ENCODE measurements at regions not wholly inside any gene's neighbourhood (a gene's known extent, or its start where the extent isn't known, plus 50 kb on each side); places are given as distances from the start of the nearest gene placed in this dataset.

DNA sequence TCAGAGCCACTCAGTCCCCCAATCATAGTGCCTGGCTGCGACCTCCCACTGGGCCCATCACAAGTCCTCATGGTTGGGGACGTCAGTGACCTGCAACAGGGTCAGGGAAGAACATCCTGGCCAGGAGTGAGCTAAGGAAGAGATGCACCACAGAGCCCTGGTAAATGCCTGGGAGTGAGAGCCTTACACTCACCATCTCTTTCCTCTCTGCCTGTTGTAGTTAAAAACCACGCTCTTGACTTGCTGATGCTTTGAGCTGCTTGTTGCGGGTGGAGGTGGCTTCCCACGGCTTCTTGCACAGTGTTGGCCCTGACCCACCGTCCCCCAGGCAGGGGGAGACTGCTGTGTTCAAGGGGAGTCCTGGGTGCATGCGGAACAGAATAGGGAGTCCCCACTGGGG is 91.1 kb upstream of the RGMA start:
- no peaks in the 10 kb centered on the region for H3K27me3 ChIP-seq (ENCODE audit: control insufficient read depth, insufficient read depth, low read length)
- H3K4me1 ChIP-seq (ENCODE audit: control insufficient read depth, insufficient read depth, low read length), result no peaks in the 10 kb centered on the region
- no peak overlapping the region for H3K4me3 ChIP-seq (ENCODE audit: low read length)
- no peak overlapping the region for H3K4me2 ChIP-seq (ENCODE audit: low read length)
- no peaks in the 10 kb centered on the region for H3K9me3 ChIP-seq (replicated peaks; ENCODE audit: low read length)
- H3K36me3 ChIP-seq (ENCODE audit: insufficient read depth, low read length), result no peaks in the 10 kb centered on the region
- H3K9ac ChIP-seq (ENCODE audit: low read depth, low read length), result no peak overlapping the region

GRCh38 chr15:93179700-93180102 is 90.7 kb upstream of the RGMA start:
- Histone ChIP-seq H3K27me3 (ENCODE audit: control insufficient read depth, insufficient read depth, low read length) (no peaks in the 10 kb centered on the region), H3K9me3 (replicated peaks; ENCODE audit: low read length) (no peaks in the 10 kb centered on the region), H3K9ac (ENCODE audit: low read depth, low read length) (no peak overlapping the region), H3K4me3 (ENCODE audit: low read length) (no peak overlapping the region), H3K36me3 (ENCODE audit: insufficient read depth, low read length) (no peaks in the 10 kb centered on the region), H3K4me2 (ENCODE audit: low read length) (no peak overlapping the region), H3K4me1 (ENCODE audit: control insufficient read depth, insufficient read depth, low read length) (no peaks in the 10 kb centered on the region)

GRCh38 chr15:93179072-93179471 is 90.1 kb upstream of the RGMA start:
- Histone ChIP-seq H3K9me3 (replicated peaks; ENCODE audit: low read length) (no peaks in the 10 kb centered on the region), H3K4me1 (ENCODE audit: control insufficient read depth, insufficient read depth, low read length) (no peaks in the 10 kb centered on the region), H3K9ac (ENCODE audit: low read depth, low read length) (no peak overlapping the region), H3K27me3 (ENCODE audit: control insufficient read depth, insufficient read depth, low read length) (no peaks in the 10 kb centered on the region), H3K4me2 (ENCODE audit: low read length) (no peak overlapping the region), H3K36me3 (ENCODE audit: insufficient read depth, low read length) (no peaks in the 10 kb centered on the region), H3K4me3 (ENCODE audit: low read length) (no peak overlapping the region)

- Histone ChIP-seq H3K4me3 (ENCODE audit: low read length) (no peak overlapping the region), H3K4me1 (ENCODE audit: control insufficient read depth, insufficient read depth, low read length) (no peaks in the 10 kb centered on the region), H3K9me3 (replicated peaks; ENCODE audit: low read length) (no peaks in the 10 kb centered on the region), H3K9ac (ENCODE audit: low read depth, low read length) (no peak overlapping the region), H3K36me3 (ENCODE audit: insufficient read depth, low read length) (no peaks in the 10 kb centered on the region), H3K27me3 (ENCODE audit: control insufficient read depth, insufficient read depth, low read length) (no peaks in the 10 kb centered on the region), H3K4me2 (ENCODE audit: low read length) (no peak overlapping the region)
These were observed 89.4 kb upstream of the RGMA start for GRCh38 chr15:93178371-93178770.

- Histone ChIP-seq H3K9me3 (replicated peaks; ENCODE audit: low read length) (no peaks in the 10 kb centered on the region), H3K4me2 (ENCODE audit: low read length) (no peak overlapping the region), H3K36me3 (ENCODE audit: insufficient read depth, low read length) (no peaks in the 10 kb centered on the region), H3K9ac (ENCODE audit: low read depth, low read length) (no peak overlapping the region), H3K4me1 (ENCODE audit: control insufficient read depth, insufficient read depth, low read length) (no peaks in the 10 kb centered on the region), H3K27me3 (ENCODE audit: control insufficient read depth, insufficient read depth, low read length) (no peaks in the 10 kb centered on the region), H3K4me3 (ENCODE audit: low read length) (no peak overlapping the region)
These were observed 87.1 kb upstream of the RGMA start for GRCh38 chr15:93176065-93176464.

DNA sequence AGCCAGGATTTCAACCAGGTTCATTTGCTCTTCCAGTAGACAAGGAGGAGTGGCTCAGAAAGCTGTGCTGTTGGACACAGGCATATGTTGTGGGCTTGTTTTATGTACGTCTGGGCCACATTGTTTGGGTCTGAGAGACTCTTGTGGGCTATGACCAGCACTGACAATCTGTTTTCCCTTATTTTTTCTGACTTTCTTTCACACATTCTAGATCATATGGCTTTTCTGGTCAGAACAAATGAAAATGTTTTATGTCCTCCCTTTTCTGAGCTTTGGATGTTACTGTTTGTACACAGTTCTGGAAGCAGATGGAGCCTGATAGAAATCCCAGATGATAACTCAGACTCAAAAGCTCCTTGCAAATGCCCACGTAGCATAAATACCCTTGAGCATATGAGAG is 85.8 kb upstream of the RGMA start:
- H3K36me3 ChIP-seq (ENCODE audit: insufficient read depth, low read length), result no peaks in the 10 kb centered on the region
- no peak overlapping the region for H3K9ac ChIP-seq (ENCODE audit: low read depth, low read length)
- H3K4me2 ChIP-seq (ENCODE audit: low read length), result no peak overlapping the region
- no peaks in the 10 kb centered on the region for H3K9me3 ChIP-seq (replicated peaks; ENCODE audit: low read length)
- no peaks in the 10 kb centered on the region for H3K4me1 ChIP-seq (ENCODE audit: control insufficient read depth, insufficient read depth, low read length)
- H3K27me3 ChIP-seq (ENCODE audit: control insufficient read depth, insufficient read depth, low read length), result no peaks in the 10 kb centered on the region
- H3K4me3 ChIP-seq (ENCODE audit: low read length), result no peak overlapping the region

DNA sequence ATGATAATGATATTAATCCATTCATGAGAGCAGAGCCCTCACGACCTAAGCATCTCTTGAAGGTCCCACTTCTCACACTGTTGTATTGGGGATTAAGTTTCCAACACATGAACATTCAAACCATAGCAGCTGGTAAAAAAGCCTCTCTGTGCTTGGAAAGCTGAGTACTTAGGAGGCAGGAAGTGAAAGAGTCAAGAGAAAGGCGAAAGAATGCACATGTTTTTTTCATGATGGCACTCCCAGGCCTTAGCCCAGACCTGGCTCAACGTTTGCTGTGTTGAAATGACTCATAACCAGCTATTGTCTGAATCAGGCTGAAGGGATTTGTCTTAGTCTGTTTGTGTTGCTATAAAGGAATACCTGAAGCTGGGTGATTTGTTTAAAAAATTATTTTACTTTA is 84.4 kb upstream of the RGMA start:
- H3K4me2 ChIP-seq (ENCODE audit: low read length), result no peak overlapping the region
- H3K4me3 ChIP-seq (ENCODE audit: low read length), result no peak overlapping the region
- H3K9me3 ChIP-seq (replicated peaks; ENCODE audit: low read length), result no peaks in the 10 kb centered on the region
- H3K4me1 ChIP-seq (ENCODE audit: control insufficient read depth, insufficient read depth, low read length), result no peaks in the 10 kb centered on the region
- H3K36me3 ChIP-seq (ENCODE audit: insufficient read depth, low read length), result no peaks in the 10 kb centered on the region
- no peak overlapping the region for H3K9ac ChIP-seq (ENCODE audit: low read depth, low read length)
- H3K27me3 ChIP-seq (ENCODE audit: control insufficient read depth, insufficient read depth, low read length), result no peaks in the 10 kb centered on the region

GRCh38 chr15:93171476-93171875 is 82.5 kb upstream of the RGMA start:
- H3K4me3 ChIP-seq (ENCODE audit: low read length), result no peak overlapping the region
- H3K9me3 ChIP-seq (replicated peaks; ENCODE audit: low read length), result no peaks in the 10 kb centered on the region
- no peaks in the 10 kb centered on the region for H3K36me3 ChIP-seq (ENCODE audit: insufficient read depth, low read length)
- no peaks in the 10 kb centered on the region for H3K4me1 ChIP-seq (ENCODE audit: control insufficient read depth, insufficient read depth, low read length)
- H3K4me2 ChIP-seq (ENCODE audit: low read length), result no peak overlapping the region
- H3K27me3 ChIP-seq (ENCODE audit: control insufficient read depth, insufficient read depth, low read length), result no peaks in the 10 kb centered on the region
- H3K9ac ChIP-seq (ENCODE audit: low read depth, low read length), result no peak overlapping the region

GRCh38 chr15:93170329-93170728 is 81.3 kb upstream of the RGMA start:
- Histone ChIP-seq H3K4me1 (ENCODE audit: control insufficient read depth, insufficient read depth, low read length) (no peaks in the 10 kb centered on the region), H3K27me3 (ENCODE audit: control insufficient read depth, insufficient read depth, low read length) (no peaks in the 10 kb centered on the region), H3K36me3 (ENCODE audit: insufficient read depth, low read length) (no peaks in the 10 kb centered on the region), H3K9me3 (replicated peaks; ENCODE audit: low read length) (no peaks in the 10 kb centered on the region), H3K9ac (ENCODE audit: low read depth, low read length) (no peak overlapping the region), H3K4me3 (ENCODE audit: low read length) (no peak overlapping the region), H3K4me2 (ENCODE audit: low read length) (no peak overlapping the region)

- H3K9ac ChIP-seq (ENCODE audit: low read depth, low read length), result no peak overlapping the region
- no peak overlapping the region for H3K4me3 ChIP-seq (ENCODE audit: low read length)
- no peaks in the 10 kb centered on the region for H3K9me3 ChIP-seq (replicated peaks; ENCODE audit: low read length)
- no peaks in the 10 kb centered on the region for H3K4me1 ChIP-seq (ENCODE audit: control insufficient read depth, insufficient read depth, low read length)
- no peak overlapping the region for H3K4me2 ChIP-seq (ENCODE audit: low read length)
- H3K27me3 ChIP-seq (ENCODE audit: control insufficient read depth, insufficient read depth, low read length), result no peaks in the 10 kb centered on the region
- H3K36me3 ChIP-seq (ENCODE audit: insufficient read depth, low read length), result no peaks in the 10 kb centered on the region
These were observed 79.9 kb upstream of the RGMA start for GRCh38 chr15:93168910-93169309.

- Histone ChIP-seq H3K4me2 (ENCODE audit: low read length) (no peak overlapping the region), H3K4me1 (ENCODE audit: control insufficient read depth, insufficient read depth, low read length) (no peaks in the 10 kb centered on the region), H3K9ac (ENCODE audit: low read depth, low read length) (no peak overlapping the region), H3K4me3 (ENCODE audit: low read length) (no peak overlapping the region), H3K27me3 (ENCODE audit: control insufficient read depth, insufficient read depth, low read length) (no peaks in the 10 kb centered on the region), H3K9me3 (replicated peaks; ENCODE audit: low read length) (no peaks in the 10 kb centered on the region), H3K36me3 (ENCODE audit: insufficient read depth, low read length) (no peaks in the 10 kb centered on the region)
These were observed 78.3 kb upstream of the RGMA start for GRCh38 chr15:93167291-93167690.

DNA sequence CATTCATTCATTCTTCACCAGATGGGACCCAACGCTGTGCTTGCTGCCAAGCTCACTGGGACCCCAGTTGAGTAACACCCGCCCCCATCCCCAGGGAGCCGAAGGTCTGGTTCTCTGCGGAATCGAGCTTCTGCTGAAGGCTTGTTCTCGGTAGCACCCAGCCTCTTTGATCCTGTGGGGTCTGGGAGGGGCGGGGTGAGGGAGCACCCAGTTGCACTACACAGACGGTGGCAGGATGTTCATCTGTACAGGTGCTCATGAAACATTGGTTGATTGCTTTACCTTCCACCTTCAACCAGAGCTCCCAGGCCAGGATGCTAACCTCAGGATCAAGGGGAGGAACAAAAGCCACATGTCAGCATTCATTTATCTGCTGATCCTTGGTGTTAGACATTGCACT is 77.7 kb upstream of the RGMA start:
- no peaks in the 10 kb centered on the region for H3K9me3 ChIP-seq (replicated peaks; ENCODE audit: low read length)
- no peaks in the 10 kb centered on the region for H3K36me3 ChIP-seq (ENCODE audit: insufficient read depth, low read length)
- H3K4me3 ChIP-seq (ENCODE audit: low read length), result no peak overlapping the region
- no peak overlapping the region for H3K9ac ChIP-seq (ENCODE audit: low read depth, low read length)
- H3K4me2 ChIP-seq (ENCODE audit: low read length), result no peak overlapping the region
- H3K4me1 ChIP-seq (ENCODE audit: control insufficient read depth, insufficient read depth, low read length), result no peaks in the 10 kb centered on the region
- H3K27me3 ChIP-seq (ENCODE audit: control insufficient read depth, insufficient read depth, low read length), result no peaks in the 10 kb centered on the region
